HL-60 (cell line): ENCODE measurements at regions not wholly inside any gene's neighbourhood (a gene's known extent, or its start where the extent isn't known, plus 50 kb on each side); places are given as distances from the start of the nearest gene placed in this dataset.

ENCODE experiments used
- POLR2AphosphoS5 ChIP-seq: IDR thresholded peaks from 2 replicates; pipeline ENCODE4 v1.6.1; 2012; ENCODE audit warnings: low read depth
- SPI1 ChIP-seq: IDR thresholded peaks from 2 replicates; pipeline ENCODE4 v1.6.1; 2012; ENCODE audit warnings: low read depth, mild to moderate bottlenecking, borderline replicate concordance
- TF ChIP-seq, protein P1 (sequence below): IDR thresholded peaks from one replicate; pipeline ENCODE4 v1.5.1; 2011; ENCODE audit warnings: low read length, control low read depth, inconsistent platforms; ENCODE audit not compliant: insufficient read depth
- TF ChIP-seq, protein P2 (sequence below): IDR thresholded peaks from 2 replicates; pipeline ENCODE4 v1.6.1; 2012; ENCODE audit warnings: low read depth; ENCODE audit not compliant: insufficient replicate concordance

DNA sequence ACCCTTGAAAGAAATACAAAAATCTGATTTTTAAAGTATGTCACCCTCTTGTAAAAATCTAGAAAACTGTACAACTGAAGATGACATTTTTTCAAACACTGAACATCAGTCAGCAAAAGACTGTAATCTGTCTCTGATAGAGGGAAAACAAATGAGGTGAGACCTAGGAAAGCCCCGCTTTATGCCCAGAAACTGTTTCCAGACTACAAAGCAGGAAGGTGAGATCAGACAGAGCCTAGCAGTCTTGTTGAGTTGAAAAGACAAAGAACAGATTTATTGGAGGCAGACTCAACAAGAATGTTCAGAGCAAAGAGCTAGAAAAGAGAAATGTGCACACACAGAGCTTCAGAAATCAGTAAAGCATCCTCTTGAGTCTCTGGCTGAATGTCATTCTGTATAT, 873.6 kb downstream of the LRFN5 start:
- TF ChIP-seq, protein P1, sequence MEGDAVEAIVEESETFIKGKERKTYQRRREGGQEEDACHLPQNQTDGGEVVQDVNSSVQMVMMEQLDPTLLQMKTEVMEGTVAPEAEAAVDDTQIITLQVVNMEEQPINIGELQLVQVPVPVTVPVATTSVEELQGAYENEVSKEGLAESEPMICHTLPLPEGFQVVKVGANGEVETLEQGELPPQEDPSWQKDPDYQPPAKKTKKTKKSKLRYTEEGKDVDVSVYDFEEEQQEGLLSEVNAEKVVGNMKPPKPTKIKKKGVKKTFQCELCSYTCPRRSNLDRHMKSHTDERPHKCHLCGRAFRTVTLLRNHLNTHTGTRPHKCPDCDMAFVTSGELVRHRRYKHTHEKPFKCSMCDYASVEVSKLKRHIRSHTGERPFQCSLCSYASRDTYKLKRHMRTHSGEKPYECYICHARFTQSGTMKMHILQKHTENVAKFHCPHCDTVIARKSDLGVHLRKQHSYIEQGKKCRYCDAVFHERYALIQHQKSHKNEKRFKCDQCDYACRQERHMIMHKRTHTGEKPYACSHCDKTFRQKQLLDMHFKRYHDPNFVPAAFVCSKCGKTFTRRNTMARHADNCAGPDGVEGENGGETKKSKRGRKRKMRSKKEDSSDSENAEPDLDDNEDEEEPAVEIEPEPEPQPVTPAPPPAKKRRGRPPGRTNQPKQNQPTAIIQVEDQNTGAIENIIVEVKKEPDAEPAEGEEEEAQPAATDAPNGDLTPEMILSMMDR, result no peak
- TF ChIP-seq POLR2AphosphoS5, result no peak
- TF ChIP-seq, protein P2, sequence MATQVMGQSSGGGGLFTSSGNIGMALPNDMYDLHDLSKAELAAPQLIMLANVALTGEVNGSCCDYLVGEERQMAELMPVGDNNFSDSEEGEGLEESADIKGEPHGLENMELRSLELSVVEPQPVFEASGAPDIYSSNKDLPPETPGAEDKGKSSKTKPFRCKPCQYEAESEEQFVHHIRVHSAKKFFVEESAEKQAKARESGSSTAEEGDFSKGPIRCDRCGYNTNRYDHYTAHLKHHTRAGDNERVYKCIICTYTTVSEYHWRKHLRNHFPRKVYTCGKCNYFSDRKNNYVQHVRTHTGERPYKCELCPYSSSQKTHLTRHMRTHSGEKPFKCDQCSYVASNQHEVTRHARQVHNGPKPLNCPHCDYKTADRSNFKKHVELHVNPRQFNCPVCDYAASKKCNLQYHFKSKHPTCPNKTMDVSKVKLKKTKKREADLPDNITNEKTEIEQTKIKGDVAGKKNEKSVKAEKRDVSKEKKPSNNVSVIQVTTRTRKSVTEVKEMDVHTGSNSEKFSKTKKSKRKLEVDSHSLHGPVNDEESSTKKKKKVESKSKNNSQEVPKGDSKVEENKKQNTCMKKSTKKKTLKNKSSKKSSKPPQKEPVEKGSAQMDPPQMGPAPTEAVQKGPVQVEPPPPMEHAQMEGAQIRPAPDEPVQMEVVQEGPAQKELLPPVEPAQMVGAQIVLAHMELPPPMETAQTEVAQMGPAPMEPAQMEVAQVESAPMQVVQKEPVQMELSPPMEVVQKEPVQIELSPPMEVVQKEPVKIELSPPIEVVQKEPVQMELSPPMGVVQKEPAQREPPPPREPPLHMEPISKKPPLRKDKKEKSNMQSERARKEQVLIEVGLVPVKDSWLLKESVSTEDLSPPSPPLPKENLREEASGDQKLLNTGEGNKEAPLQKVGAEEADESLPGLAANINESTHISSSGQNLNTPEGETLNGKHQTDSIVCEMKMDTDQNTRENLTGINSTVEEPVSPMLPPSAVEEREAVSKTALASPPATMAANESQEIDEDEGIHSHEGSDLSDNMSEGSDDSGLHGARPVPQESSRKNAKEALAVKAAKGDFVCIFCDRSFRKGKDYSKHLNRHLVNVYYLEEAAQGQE, result no peak
- TF ChIP-seq SPI1, result no peak
